ENCODE measurements at regions not wholly inside any gene's neighbourhood (a gene's known extent, or its start where the extent isn't known, plus 50 kb on each side); places are given as distances from the start of the nearest gene placed in this dataset.

DNA sequence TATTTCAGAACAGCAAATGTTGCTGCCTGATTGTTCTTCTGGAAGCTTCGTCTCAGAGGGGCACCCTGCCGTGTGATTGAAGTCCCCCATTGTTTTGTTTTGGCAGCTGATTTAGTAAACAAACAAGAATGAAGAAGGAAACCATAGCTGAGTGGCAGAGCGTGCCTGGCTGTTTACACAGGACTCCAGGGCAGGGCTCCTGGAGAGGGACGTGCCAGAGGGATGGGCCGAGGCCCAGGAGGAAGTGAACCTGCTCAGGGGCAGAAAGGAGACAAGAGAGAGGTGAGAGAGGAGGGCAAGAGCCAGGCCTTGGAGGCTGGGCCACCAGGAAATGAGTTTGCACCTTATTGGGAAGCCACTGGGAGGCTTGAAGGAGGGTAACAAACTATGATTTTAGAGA lies 85.5 kb upstream of the B3GAT1 start:
- TF ChIP-seq, protein P1, sequence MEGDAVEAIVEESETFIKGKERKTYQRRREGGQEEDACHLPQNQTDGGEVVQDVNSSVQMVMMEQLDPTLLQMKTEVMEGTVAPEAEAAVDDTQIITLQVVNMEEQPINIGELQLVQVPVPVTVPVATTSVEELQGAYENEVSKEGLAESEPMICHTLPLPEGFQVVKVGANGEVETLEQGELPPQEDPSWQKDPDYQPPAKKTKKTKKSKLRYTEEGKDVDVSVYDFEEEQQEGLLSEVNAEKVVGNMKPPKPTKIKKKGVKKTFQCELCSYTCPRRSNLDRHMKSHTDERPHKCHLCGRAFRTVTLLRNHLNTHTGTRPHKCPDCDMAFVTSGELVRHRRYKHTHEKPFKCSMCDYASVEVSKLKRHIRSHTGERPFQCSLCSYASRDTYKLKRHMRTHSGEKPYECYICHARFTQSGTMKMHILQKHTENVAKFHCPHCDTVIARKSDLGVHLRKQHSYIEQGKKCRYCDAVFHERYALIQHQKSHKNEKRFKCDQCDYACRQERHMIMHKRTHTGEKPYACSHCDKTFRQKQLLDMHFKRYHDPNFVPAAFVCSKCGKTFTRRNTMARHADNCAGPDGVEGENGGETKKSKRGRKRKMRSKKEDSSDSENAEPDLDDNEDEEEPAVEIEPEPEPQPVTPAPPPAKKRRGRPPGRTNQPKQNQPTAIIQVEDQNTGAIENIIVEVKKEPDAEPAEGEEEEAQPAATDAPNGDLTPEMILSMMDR (IDR thresholded peaks at IDR 0.05), result no peak
- TF ChIP-seq POLR2AphosphoS5 (IDR thresholded peaks at IDR 0.05) (no peak), POLR2A (IDR thresholded peaks at IDR 0.05; ENCODE audit: low read depth) (no peak), EP300 (IDR thresholded peaks at IDR 0.05) (no peak)

Measured in esophagus muscularis mucosa (tissue), 4 donors.